ENCODE measurements at regions not wholly inside any gene's neighbourhood (a gene's known extent, or its start where the extent isn't known, plus 50 kb on each side); places are given as distances from the start of the nearest gene placed in this dataset.

DNA sequence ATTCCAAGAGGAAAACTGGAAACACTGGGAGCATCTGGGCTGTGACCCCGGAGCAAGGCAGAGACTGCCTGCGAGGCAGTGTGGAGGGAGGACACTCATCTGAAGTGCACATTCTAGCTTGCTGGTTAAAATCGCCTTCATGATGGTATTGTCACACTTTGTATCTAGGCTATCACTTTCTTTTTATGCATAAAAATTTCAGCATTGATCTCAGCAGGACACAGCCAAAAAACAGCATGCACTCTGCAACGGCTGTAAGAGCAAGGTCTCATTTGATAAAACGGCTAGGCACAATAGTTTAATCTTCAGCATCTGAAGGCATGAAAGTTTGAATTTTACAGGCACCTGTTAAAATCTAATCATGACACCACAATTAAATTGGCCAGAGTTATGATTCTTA, 110.8 kb upstream of the IRX1 start:
- in situ Hi-C loops (cut with MboI) (no loop called here), intact Hi-C loops (cut with micrococcal nuclease) (no loop called here)
- FAIRE-seq = no peak
- H3K27me3 ChIP-seq (ENCODE audit: control insufficient read depth in 2 of 2, insufficient read depth in 2 of 2, low read length in 2 of 2) = no peaks in the 10 kb centered on the region
- TF ChIP-seq, protein P1, sequence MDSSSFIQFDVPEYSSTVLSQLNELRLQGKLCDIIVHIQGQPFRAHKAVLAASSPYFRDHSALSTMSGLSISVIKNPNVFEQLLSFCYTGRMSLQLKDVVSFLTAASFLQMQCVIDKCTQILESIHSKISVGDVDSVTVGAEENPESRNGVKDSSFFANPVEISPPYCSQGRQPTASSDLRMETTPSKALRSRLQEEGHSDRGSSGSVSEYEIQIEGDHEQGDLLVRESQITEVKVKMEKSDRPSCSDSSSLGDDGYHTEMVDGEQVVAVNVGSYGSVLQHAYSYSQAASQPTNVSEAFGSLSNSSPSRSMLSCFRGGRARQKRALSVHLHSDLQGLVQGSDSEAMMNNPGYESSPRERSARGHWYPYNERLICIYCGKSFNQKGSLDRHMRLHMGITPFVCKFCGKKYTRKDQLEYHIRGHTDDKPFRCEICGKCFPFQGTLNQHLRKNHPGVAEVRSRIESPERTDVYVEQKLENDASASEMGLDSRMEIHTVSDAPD (CRISPR knock-in tag; IDR thresholded peaks at IDR 0.05) = no peak
- TF ChIP-seq MCM7 (IDR thresholded peaks at IDR 0.05) (no peak), BACH1 (tag; IDR thresholded peaks at IDR 0.05) (no peak), HDAC1 (IDR thresholded peaks at IDR 0.05) (no peak)
- TF ChIP-seq, protein P2, sequence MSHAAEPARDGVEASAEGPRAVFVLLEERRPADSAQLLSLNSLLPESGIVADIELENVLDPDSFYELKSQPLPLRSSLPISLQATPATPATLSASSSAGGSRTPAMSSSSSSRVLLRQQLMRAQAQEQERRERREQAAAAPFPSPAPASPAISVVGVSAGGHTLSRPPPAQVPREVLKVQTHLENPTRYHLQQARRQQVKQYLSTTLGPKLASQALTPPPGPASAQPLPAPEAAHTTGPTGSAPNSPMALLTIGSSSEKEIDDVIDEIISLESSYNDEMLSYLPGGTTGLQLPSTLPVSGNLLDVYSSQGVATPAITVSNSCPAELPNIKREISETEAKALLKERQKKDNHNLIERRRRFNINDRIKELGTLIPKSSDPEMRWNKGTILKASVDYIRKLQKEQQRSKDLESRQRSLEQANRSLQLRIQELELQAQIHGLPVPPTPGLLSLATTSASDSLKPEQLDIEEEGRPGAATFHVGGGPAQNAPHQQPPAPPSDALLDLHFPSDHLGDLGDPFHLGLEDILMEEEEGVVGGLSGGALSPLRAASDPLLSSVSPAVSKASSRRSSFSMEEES (CRISPR knock-in tag; IDR thresholded peaks at IDR 0.05) = no peak
- no peak for DNase-seq (ENCODE audit: extremely low read depth in 1 of 4, low spot score in 3 of 4)
- no peak for ATAC-seq
- ChIA-PET POLR2A (no interaction called here), CTCF (ENCODE audit: low intra/inter-chr PET ratio) (no interaction called here)
- H3K9ac ChIP-seq (ENCODE audit: insufficient read depth in 1 of 2, low read depth in 2 of 2, low read length in 2 of 2) = no peak overlapping the region
- H3K4me3 ChIP-seq = no peak overlapping the region
- H3K4me1 ChIP-seq (replicated peaks in 1 of 2; ENCODE audit: control insufficient read depth in 2 of 2, insufficient read depth in 2 of 2, low read length in 2 of 2) = no peaks in the 10 kb centered on the region
- WGBS (ENCODE audit: insufficient coverage, low coverage, missing lambda C conversion rate) = 0% methylated on average over 5 of the region's 5 CpGs
- no peak overlapping the region for H3K27ac ChIP-seq (ENCODE audit: extremely low read depth, low read depth, low read length)
- H3K4me2 ChIP-seq (ENCODE audit: insufficient read depth, low read length) = no peak overlapping the region
- no TSS peak for BruUV-seq (replicated peaks)
- H3K9me3 ChIP-seq (replicated peaks; ENCODE audit: control insufficient read depth, insufficient read depth, low read depth, low read length) = no peaks in the 10 kb centered on the region
- no peak overlapping the region for H2AFZ ChIP-seq (ENCODE audit: low read depth, low read length)
- no peaks in the 10 kb centered on the region for H3K36me3 ChIP-seq (ENCODE audit: control insufficient read depth, insufficient read depth, low read length)
- no peaks in the 10 kb centered on the region for H3K79me2 ChIP-seq (ENCODE audit: control insufficient read depth, insufficient read depth, low read length)
- H3K9me1 ChIP-seq (ENCODE audit: control insufficient read depth, insufficient read depth, low read length) = no peaks in the 10 kb centered on the region
- no peaks in the 10 kb centered on the region for H4K20me1 ChIP-seq (replicated peaks; ENCODE audit: control insufficient read depth, insufficient read depth, low read length)
